Myocyte (in vitro differentiated cells): ENCODE measurements at regions not wholly inside any gene's neighbourhood (a gene's known extent, or its start where the extent isn't known, plus 50 kb on each side); places are given as distances from the start of the nearest gene placed in this dataset.
A peak's percentile ranks its signal among the peaks of the same experiment; 100 is the strongest.

Source experiments
- DNase-seq: peaks from one replicate; pipeline ENCODE4 v3.0.0-alpha.2; 2012; ENCODE audit warnings: low read depth

- no peak for DNase-seq
These were observed 378.3 kb downstream of the BRINP1 start for GRCh38 chr9:118990949-118991348.

GRCh38 chr9:118991366-118992285, 377.6 kb downstream of the BRINP1 start:
- DNase-seq: peak; percentile 16

- peak; percentile 28 for DNase-seq
These were observed 376.1 kb downstream of the BRINP1 start for GRCh38 chr9:118992813-118993794.

GRCh38 chr9:118993965-118994364, 375.3 kb downstream of the BRINP1 start:
- DNase-seq: no peak

- DNase-seq: no peak
These were observed 366.7 kb downstream of the BRINP1 start for GRCh38 chr9:119002491-119002890.

- DNase-seq: peak; percentile 66
These were observed 366.0 kb downstream of the BRINP1 start for GRCh38 chr9:119003201-119003611.

- peak; percentile 61 for DNase-seq
These were observed 365.2 kb downstream of the BRINP1 start for GRCh38 chr9:119003882-119004617.

- peak; percentile 94 for DNase-seq
These were observed 364.6 kb downstream of the BRINP1 start for GRCh38 chr9:119004618-119004990.

- peak; percentile 39 for DNase-seq
These were observed 364.1 kb downstream of the BRINP1 start for GRCh38 chr9:119005162-119005561.

- DNase-seq: peak; percentile 87
These were observed 360.0 kb downstream of the BRINP1 start for GRCh38 chr9:119009249-119009648.

GRCh38 chr9:119020284-119020683, 349.0 kb downstream of the BRINP1 start:
- no peak for DNase-seq

GRCh38 chr9:119020730-119021333, 348.4 kb downstream of the BRINP1 start:
- no peak for DNase-seq

- DNase-seq: peak; percentile 99
These were observed 343.1 kb downstream of the BRINP1 start for GRCh38 chr9:119026120-119026519.

- DNase-seq: no peak
These were observed 341.1 kb downstream of the BRINP1 start for GRCh38 chr9:119027901-119028699.

- no peak for DNase-seq
These were observed 339.3 kb downstream of the BRINP1 start for GRCh38 chr9:119029886-119030285.

GRCh38 chr9:119033596-119033995, 335.6 kb downstream of the BRINP1 start:
- DNase-seq: no peak

GRCh38 chr9:119036969-119037368, 332.3 kb downstream of the BRINP1 start:
- DNase-seq: no peak

GRCh38 chr9:119043996-119044395, 325.2 kb downstream of the BRINP1 start:
- no peak for DNase-seq

GRCh38 chr9:119044806-119045205, 324.4 kb downstream of the BRINP1 start:
- no peak for DNase-seq
